ENCODE measurements at regions not wholly inside any gene's neighbourhood (a gene's known extent, or its start where the extent isn't known, plus 50 kb on each side); places are given as distances from the start of the nearest gene placed in this dataset.

DNA sequence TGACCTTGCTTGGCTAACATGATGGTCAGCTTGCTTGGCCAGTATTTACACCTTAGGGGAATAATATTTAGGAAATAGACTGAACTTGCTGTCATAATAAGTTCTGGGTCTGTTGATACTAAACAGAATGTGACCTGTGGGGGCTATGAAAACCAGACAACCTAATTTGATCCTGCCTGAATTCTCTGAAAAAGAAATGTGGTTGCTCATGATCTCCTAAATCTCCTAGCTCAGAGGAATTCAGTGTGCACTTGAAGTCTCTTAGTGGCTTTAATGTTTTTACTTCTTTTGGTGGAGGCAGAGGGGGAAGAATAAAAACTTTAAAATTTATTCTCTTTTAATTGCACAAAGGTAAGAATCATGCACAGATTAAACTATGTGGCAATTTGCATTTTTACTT lies 205.2 kb downstream of the SEC23IP start:
- H3K4me3 ChIP-seq = no peak overlapping the region
- H3K9me3 ChIP-seq = no peaks in the 10 kb centered on the region
- intact Hi-C loops (cut with DNase I; ENCODE audit: low total_unique reads) (no loop called here), in situ Hi-C loops (cut with MboI; ENCODE audit: low pct_ligation_motif_present in 1 of 4, low pct_unique_long_range_greater_than_20kb in 1 of 4, low sequenced_read_pairs in 3 of 4) (no loop called here)
- H3K36me3 ChIP-seq = no peaks in the 10 kb centered on the region
- H3K27ac ChIP-seq = no peak overlapping the region
- H3K4me1 ChIP-seq = no peaks in the 10 kb centered on the region
- no peaks in the 10 kb centered on the region for H3K27me3 ChIP-seq
- DNase-seq = no peak
- TF ChIP-seq POLR2AphosphoS5 (IDR thresholded peaks at IDR 0.05) (no peak), CTCF (IDR thresholded peaks at IDR 0.05) (no peak), POLR2A (IDR thresholded peaks at IDR 0.05) (no peak), EP300 (IDR thresholded peaks at IDR 0.05; ENCODE audit: low read depth) (no peak)

- TF ChIP-seq CTCF (IDR thresholded peaks at IDR 0.05) = no peak
- TF ChIP-seq POLR2AphosphoS5 (IDR thresholded peaks at IDR 0.05) = no peak
- no peak for TF ChIP-seq POLR2A (IDR thresholded peaks at IDR 0.05)
- no peak for TF ChIP-seq EP300 (IDR thresholded peaks at IDR 0.05; ENCODE audit: low read depth)
- Histone ChIP-seq H3K27ac (no peak overlapping the region), H3K4me3 (no peak overlapping the region), H3K9me3 (no peaks in the 10 kb centered on the region), H3K36me3 (no peaks in the 10 kb centered on the region), H3K4me1 (no peaks in the 10 kb centered on the region), H3K27me3 (no peaks in the 10 kb centered on the region)
- intact Hi-C loops (cut with DNase I; ENCODE audit: low total_unique reads) = no loop called here
- in situ Hi-C loops (cut with MboI; ENCODE audit: low pct_ligation_motif_present in 1 of 4, low pct_unique_long_range_greater_than_20kb in 1 of 4, low sequenced_read_pairs in 3 of 4) = no loop called here
- WGBS, 2 donors (ENCODE audit: low coverage in 1 of 2) = 53 to 55% methylated on average over 4 of the region's 4 CpGs
- no peak for DNase-seq
Measured at GRCh38 chr10:120098232-120098930, 205.9 kb downstream of the SEC23IP start.

DNA sequence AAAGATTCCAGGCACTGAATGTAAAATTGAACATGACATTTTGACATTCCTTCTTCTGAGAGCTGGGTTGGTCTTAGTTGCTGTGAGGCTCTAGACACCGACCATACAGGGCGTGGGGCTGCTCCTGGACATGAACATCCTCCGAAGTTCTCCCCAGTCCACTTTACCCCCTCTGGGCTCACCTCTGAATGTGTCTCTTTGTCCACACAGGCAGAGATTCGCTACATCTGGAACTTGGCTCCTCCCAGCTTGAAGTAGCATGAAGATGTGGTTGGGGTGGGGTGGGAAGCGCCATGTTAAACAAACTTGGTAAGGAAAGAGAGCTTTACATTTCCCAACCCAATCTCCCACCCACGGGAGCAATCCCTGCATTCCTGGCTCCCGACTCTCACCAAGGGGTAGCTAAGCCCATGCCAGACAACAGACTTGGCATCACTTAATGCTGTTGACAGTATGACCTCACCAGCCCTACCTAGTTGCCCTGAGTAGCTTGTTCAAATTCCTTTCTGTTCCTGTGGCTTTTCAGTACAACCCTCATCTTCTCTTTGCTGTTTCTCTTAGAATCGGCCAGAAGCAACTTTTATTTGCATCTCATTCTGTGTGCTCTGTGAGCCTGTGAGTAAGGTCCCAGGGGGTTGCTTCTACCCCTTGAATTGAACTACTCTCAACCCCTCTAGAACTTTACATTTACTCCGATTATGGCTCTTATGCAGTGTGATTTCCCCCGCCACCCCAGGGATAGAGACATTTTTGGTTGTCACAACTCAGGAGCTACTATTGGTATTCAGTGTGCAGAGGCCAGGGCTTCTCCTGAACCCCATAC lies 211.4 kb downstream of the SEC23IP start:
- in situ Hi-C loops (cut with MboI; ENCODE audit: low pct_ligation_motif_present in 1 of 4, low pct_unique_long_range_greater_than_20kb in 1 of 4, low sequenced_read_pairs in 3 of 4) = no loop called here
- Histone ChIP-seq H3K36me3 (no peaks in the 10 kb centered on the region), H3K4me1 (no peaks in the 10 kb centered on the region), H3K4me3 (no peak overlapping the region), H3K27me3 (no peaks in the 10 kb centered on the region), H3K27ac (no peak overlapping the region), H3K9me3 (no peaks in the 10 kb centered on the region)
- WGBS, 2 donors (ENCODE audit: low coverage in 1 of 2) = 73 to 81% methylated on average over 3 to 10 of the region's 10 CpGs
- TF ChIP-seq POLR2A (IDR thresholded peaks at IDR 0.05) (no peak), CTCF (IDR thresholded peaks at IDR 0.05) (no peak), POLR2AphosphoS5 (IDR thresholded peaks at IDR 0.05) (no peak), EP300 (IDR thresholded peaks at IDR 0.05; ENCODE audit: low read depth) (no peak)
- DNase-seq = no peak
- intact Hi-C loops (cut with DNase I; ENCODE audit: low total_unique reads) = no loop called here

- intact Hi-C loops (cut with DNase I; ENCODE audit: low total_unique reads) = no loop called here
- no peak overlapping the region for H3K27ac ChIP-seq
Measured at GRCh38 chr10:120105001-120105400, 212.5 kb downstream of the SEC23IP start.

More at GRCh38 chr10:120105001-120105400, 212.5 kb downstream of the SEC23IP start:
- H3K4me3 ChIP-seq = no peak overlapping the region
- no peaks in the 10 kb centered on the region for H3K9me3 ChIP-seq
- in situ Hi-C loops (cut with MboI; ENCODE audit: low pct_ligation_motif_present in 1 of 4, low pct_unique_long_range_greater_than_20kb in 1 of 4, low sequenced_read_pairs in 3 of 4) = no loop called here
- H3K4me1 ChIP-seq = no peaks in the 10 kb centered on the region
- H3K27me3 ChIP-seq = no peaks in the 10 kb centered on the region
- 69 to 71% methylated on average over 1 to 2 of the region's 2 CpGs for WGBS, 2 donors (ENCODE audit: low coverage in 1 of 2)
- TF ChIP-seq POLR2AphosphoS5 (IDR thresholded peaks at IDR 0.05) (no peak), POLR2A (IDR thresholded peaks at IDR 0.05) (no peak), EP300 (IDR thresholded peaks at IDR 0.05; ENCODE audit: low read depth) (no peak), CTCF (IDR thresholded peaks at IDR 0.05) (no peak)
- H3K36me3 ChIP-seq = no peaks in the 10 kb centered on the region
- no peak for DNase-seq
